ENCODE measurements at regions not wholly inside any gene's neighbourhood (a gene's known extent, or its start where the extent isn't known, plus 50 kb on each side); places are given as distances from the start of the nearest gene placed in this dataset.

DNA sequence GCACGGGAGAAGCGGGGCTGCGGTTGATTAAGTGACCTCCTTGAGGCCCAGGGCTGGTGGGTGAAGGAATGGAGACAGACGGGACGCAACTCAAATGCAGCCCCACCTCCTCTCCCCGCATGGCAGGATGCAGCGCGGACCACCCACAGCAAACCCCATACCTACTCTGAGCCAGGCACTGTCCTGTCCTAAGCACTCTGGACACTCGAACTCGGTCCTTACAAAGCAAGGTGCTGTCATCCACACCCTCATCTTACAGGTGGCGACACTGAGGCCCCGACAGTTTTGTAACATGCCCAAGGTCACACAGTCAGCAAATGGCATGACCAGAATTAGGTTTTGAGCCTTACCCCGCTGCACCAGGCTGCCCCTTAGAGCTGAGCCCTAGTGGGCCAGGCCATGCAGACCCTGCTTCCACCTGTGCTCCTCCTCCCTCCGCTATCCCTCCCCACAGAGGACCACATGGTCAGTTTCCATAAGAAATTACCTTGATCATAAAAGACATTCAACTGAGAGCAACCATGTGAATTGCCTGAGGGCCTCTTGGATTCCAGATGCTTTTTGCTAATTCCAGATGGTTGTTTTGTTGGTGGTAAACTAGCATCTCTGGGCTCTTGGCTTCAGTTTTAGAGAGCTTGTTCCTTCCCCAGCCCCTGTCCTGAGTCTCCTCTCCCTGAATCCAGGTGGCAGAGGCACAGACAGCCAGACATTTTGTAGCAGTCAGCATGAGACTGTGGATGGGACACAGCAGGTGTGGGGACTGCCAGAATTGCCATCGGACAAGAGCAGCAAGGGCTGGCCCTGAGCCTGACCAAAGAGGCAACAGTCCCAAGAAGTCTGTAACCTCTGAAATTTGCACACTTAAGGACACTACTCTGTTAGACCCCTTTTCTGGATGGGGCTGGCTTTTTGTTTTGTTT is 171.9 kb upstream of the PMEPA1 start:
- no peaks in the 10 kb centered on the region for H3K27me3 ChIP-seq
- H3K4me1 ChIP-seq = peaks cover 0 to 7% of the 10 kb centered on the region in 2 donors
- no peaks in the 10 kb centered on the region for H3K9me3 ChIP-seq
- no peak overlapping the region for H3K4me3 ChIP-seq
- intact Hi-C loops (cut with DNase I) = no loop called here
- H3K27ac ChIP-seq = no peak overlapping the region
- TF ChIP-seq CTCF (IDR thresholded peaks at IDR 0.05) = no peak
- DNase-seq (ENCODE audit: low spot score in 2 of 2) = no peak
- no peaks in the 10 kb centered on the region for H3K36me3 ChIP-seq

- intact Hi-C loops (cut with DNase I) = no loop called here
- DNase-seq (ENCODE audit: low spot score in 2 of 2) = no peak
- H3K36me3 ChIP-seq = no peaks in the 10 kb centered on the region
- TF ChIP-seq CTCF (IDR thresholded peaks at IDR 0.05) = no peak
- no peak overlapping the region for H3K27ac ChIP-seq
- H3K9me3 ChIP-seq = no peaks in the 10 kb centered on the region
- H3K27me3 ChIP-seq = no peaks in the 10 kb centered on the region
- no peak overlapping the region for H3K4me3 ChIP-seq
- H3K4me1 ChIP-seq = peaks cover 0 to 7% of the 10 kb centered on the region in 2 donors
These were observed 170.7 kb upstream of the PMEPA1 start for GRCh38 chr20:57880571-57880892.

DNA sequence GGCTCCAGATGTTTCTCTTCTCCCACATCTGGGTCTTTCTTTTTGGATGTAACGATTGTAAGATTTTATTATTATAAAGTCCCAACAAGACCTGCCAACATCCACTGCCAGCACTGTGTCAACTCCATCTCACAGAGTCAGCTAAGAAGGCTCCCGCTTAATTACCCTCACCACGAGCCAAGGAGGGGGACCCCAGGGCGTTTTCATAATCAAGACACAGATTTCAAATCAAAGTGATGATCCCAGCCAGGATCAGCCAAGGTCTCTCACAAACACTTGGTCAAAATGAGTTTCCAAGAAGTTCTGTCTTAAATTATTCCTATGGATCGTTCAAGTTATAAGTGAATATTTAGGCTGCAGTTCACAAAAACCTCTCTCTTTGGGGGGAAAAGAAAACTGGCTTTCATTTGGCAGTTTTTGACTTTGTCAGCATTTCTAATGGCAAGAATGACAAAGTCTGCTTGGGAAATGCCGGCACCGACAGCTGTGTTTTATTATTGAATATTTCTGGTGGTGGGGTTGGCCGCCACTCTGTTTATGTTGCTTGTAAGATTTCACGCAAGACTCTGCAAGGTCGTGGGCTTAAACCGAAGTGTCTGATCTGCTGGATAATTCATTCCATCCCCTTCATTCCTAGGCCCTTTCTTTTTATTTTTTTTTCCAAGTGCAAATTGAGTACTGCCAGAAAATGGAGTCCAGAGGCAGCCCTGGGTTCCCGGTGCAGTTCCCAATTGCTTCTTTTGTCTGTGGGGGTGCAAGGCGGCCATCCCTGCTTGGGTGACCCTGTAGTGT is 170.2 kb upstream of the PMEPA1 start:
- DNase-seq (ENCODE audit: low spot score in 2 of 2) = peak in 1 of 2 donors; percentile 56
- no peaks in the 10 kb centered on the region for H3K36me3 ChIP-seq
- intact Hi-C loops (cut with DNase I) = loop anchor here (10.0 kb wide), 1 partner anchor 225 kb away; no protein-coding TSS in a partner anchor
- no peaks in the 10 kb centered on the region for H3K27me3 ChIP-seq
- H3K4me1 ChIP-seq = peaks cover 0 to 7% of the 10 kb centered on the region in 2 donors
- peak overlapping the region; percentile 22 to 34 for H3K27ac ChIP-seq
- H3K4me3 ChIP-seq = peak overlapping the region in 1 of 2 donors; percentile 5
- H3K9me3 ChIP-seq = no peaks in the 10 kb centered on the region
- TF ChIP-seq CTCF (IDR thresholded peaks at IDR 0.05) = no peak

- peak in 1 of 2 donors; percentile 22 for DNase-seq (ENCODE audit: low spot score in 2 of 2)
- no peaks in the 10 kb centered on the region for H3K36me3 ChIP-seq
- peak overlapping the region in 1 of 2 donors; percentile 22 for H3K27ac ChIP-seq
- H3K4me3 ChIP-seq = peak overlapping the region in 1 of 2 donors; percentile 5
- no peak for TF ChIP-seq CTCF (IDR thresholded peaks at IDR 0.05)
- intact Hi-C loops (cut with DNase I) = loop anchor here (10.0 kb wide), 1 partner anchor 225 kb away; no protein-coding TSS in a partner anchor
- H3K9me3 ChIP-seq = no peaks in the 10 kb centered on the region
- H3K27me3 ChIP-seq = no peaks in the 10 kb centered on the region
- peaks cover 0 to 7% of the 10 kb centered on the region in 2 donors for H3K4me1 ChIP-seq
These were observed 169.6 kb upstream of the PMEPA1 start for GRCh38 chr20:57879437-57879778.

GRCh38 chr20:57878786-57879424 is 169.1 kb upstream of the PMEPA1 start:
- H3K4me3 ChIP-seq = no peak overlapping the region
- no peaks in the 10 kb centered on the region for H3K36me3 ChIP-seq
- H3K27me3 ChIP-seq = no peaks in the 10 kb centered on the region
- peaks cover 0 to 7% of the 10 kb centered on the region in 2 donors for H3K4me1 ChIP-seq
- H3K27ac ChIP-seq = no peak overlapping the region
- intact Hi-C loops (cut with DNase I) = loop anchor here (10.0 kb wide), 1 partner anchor 224 kb away; no protein-coding TSS in a partner anchor
- no peak for TF ChIP-seq CTCF (IDR thresholded peaks at IDR 0.05)
- H3K9me3 ChIP-seq = no peaks in the 10 kb centered on the region
- DNase-seq (ENCODE audit: low spot score in 2 of 2) = peak in 1 of 2 donors; percentile 54

All from ascending aorta (tissue), 2 donors.